Thyroid gland (tissue), 4 donors: ENCODE measurements at regions not wholly inside any gene's neighbourhood (a gene's known extent, or its start where the extent isn't known, plus 50 kb on each side); places are given as distances from the start of the nearest gene placed in this dataset.

Experiments
- CTCF ChIP-seq, 6 experiments: fragments of 200-600 bp in 3 of 6; fragments of 450-650 bp in 3 of 6; sonication (generic) in 3 of 6; IDR thresholded peaks; one replicate each; pipeline ENCODE4 v1.5.1; 2016 to 2019; ENCODE audit warnings: antibody characterized with exemption in 6 of 6, mild to moderate bottlenecking in 2 of 6, inconsistent platforms in 1 of 6, moderate library complexity in 1 of 6
- POLR2A ChIP-seq, 2 donors: fragments of 450-650 bp; IDR thresholded peaks; one replicate each; pipeline ENCODE4 v1.6.1; 2017; ENCODE audit warnings: antibody characterized with exemption in 2 of 2, mild to moderate bottlenecking in 2 of 2, moderate library complexity in 1 of 2

GRCh38 chr7:41538810-41539724 is 163.8 kb downstream of the INHBA start:
- TF ChIP-seq POLR2A (IDR thresholded peaks at IDR 0.05) (no peak), CTCF (IDR thresholded peaks at IDR 0.05) (no peak)
